B cell (primary cell): ENCODE measurements at regions not wholly inside any gene's neighbourhood (a gene's known extent, or its start where the extent isn't known, plus 50 kb on each side); places are given as distances from the start of the nearest gene placed in this dataset.

ENCODE experiments used
- ATAC-seq: fragments of 200-7000 bp; cut with Tn5 transposase; one replicate; pipeline ENCODE4 v1.10.0; 2021; ENCODE audit warnings: low read depth, mild to moderate bottlenecking, moderate number of reproducible peaks, moderate library complexity
- CTCF ChIA-PET: fragments of 350-600 bp; sonication (Branson Sonifier 250); formaldehyde crosslinking; loops from one replicate; lab custom pipeline; 2021; ENCODE audit warnings: antibody characterized with exemption, inconsistent platforms; lab: Charles Lee
- POLR2A ChIA-PET: fragments of 350-600 bp; sonication (Branson Sonifier 250); formaldehyde crosslinking; loops from one replicate; lab custom pipeline; 2021; ENCODE audit warnings: antibody characterized with exemption; lab: Charles Lee
- DNase-seq: peaks from one replicate; pipeline ENCODE4 v3.0.0; 2013
- H2AFZ ChIP-seq: 2 replicates; pipeline ENCODE4 v1.6.1; 2012; ENCODE audit warnings: mild to moderate bottlenecking, low read depth, low read length; ENCODE audit not compliant: insufficient read depth, poor library complexity, severe bottlenecking
- H3K27ac ChIP-seq, 2 donors: 1 replicate in 1 of 2; 2 replicates in 1 of 2; pipeline ENCODE4 v1.5.1; 2012 to 2013; ENCODE audit warnings: low read length in 2 of 2, mild to moderate bottlenecking in 2 of 2, moderate library complexity in 1 of 2
- H3K27me3 ChIP-seq, 4 experiments: fragments of 200-600 bp in 1 of 4; sonication (generic) in 1 of 4; replicated peaks in 1 of 4; 1 replicate in 2 of 4; 2 replicates in 2 of 4; pipeline versions ENCODE4 v1.6.1 to v1.7.0; 2013 to 2016; ENCODE audit warnings: low read length in 3 of 4, mild to moderate bottlenecking in 2 of 4, mixed read lengths in 1 of 4, moderate library complexity in 1 of 4; ENCODE audit not compliant: insufficient read depth in 4 of 4, control insufficient read depth in 3 of 4; ENCODE audit errors: control extremely low read depth in 1 of 4
- H3K36me3 ChIP-seq, 2 experiments: replicated peaks in 1 of 2; 1 replicate in 1 of 2; 2 replicates in 1 of 2; pipeline versions ENCODE4 v1.6.1 to v1.7.1; 2013; ENCODE audit warnings: low read length in 1 of 2; ENCODE audit not compliant: insufficient read depth in 2 of 2, control insufficient read depth in 1 of 2; ENCODE audit errors: control extremely low read depth in 1 of 2, extremely low read depth in 1 of 2
- H3K4me1 ChIP-seq, 2 donors: fragments of 200-600 bp in 1 of 2; sonication (generic) in 1 of 2; 1 replicate in 1 of 2; 2 replicates in 1 of 2; pipeline versions ENCODE4 v1.5.1 to v1.6.1; 2013 to 2017; ENCODE audit warnings: low read length in 2 of 2; ENCODE audit not compliant: control insufficient read depth in 2 of 2, insufficient read depth in 2 of 2
- H3K4me2 ChIP-seq: replicated peaks from 2 replicates; pipeline ENCODE3; 2012; ENCODE audit warnings: mild to moderate bottlenecking, low read depth, low read length; ENCODE audit not compliant: poor library complexity, severe bottlenecking
- H3K4me3 ChIP-seq, 5 experiments: fragments of 200-600 bp in 1 of 5; sonication (generic) in 1 of 5; 1 replicate in 3 of 5; 2 replicates in 2 of 5; pipeline versions ENCODE4 v1.5.1 to v1.7.0; 2011 to 2016; ENCODE audit warnings: low read length in 4 of 5, mild to moderate bottlenecking in 4 of 5, low read depth in 2 of 5, control low read depth in 1 of 5, moderate library complexity in 1 of 5; ENCODE audit not compliant: insufficient read depth in 1 of 5; ENCODE audit errors: control extremely low read depth in 1 of 5, extremely low read depth in 1 of 5
- H3K79me2 ChIP-seq: fragments of 200-600 bp; sonication (generic); one replicate; pipeline ENCODE4 v1.6.0; 2016; ENCODE audit warnings: low read length; ENCODE audit not compliant: control insufficient read depth, insufficient read depth
- H3K9ac ChIP-seq: fragments of 200-600 bp; sonication (generic); 2 replicates; pipeline ENCODE4 v1.6.1; 2017; ENCODE audit warnings: mild to moderate bottlenecking, low read length, moderate library complexity
- H3K9me3 ChIP-seq, 3 donors: one replicate each; pipeline versions ENCODE4 v1.6.1 to v1.7.1; 2013; ENCODE audit warnings: low read length in 2 of 3; ENCODE audit not compliant: control insufficient read depth in 2 of 3, insufficient read depth in 1 of 3; ENCODE audit errors: control extremely low read depth in 1 of 3
- H4K20me1 ChIP-seq: 2 replicates; pipeline ENCODE4 v1.6.0; 2012; ENCODE audit warnings: mild to moderate bottlenecking, low read length; ENCODE audit not compliant: insufficient read depth, control insufficient read depth, poor library complexity, severe bottlenecking
- H3K27ac Mint-ChIP-seq: one replicate; pipeline ENCODE4 v1.8.0; 2021; ENCODE audit warnings: mixed read lengths
- H3K27me3 Mint-ChIP-seq: one replicate; pipeline ENCODE4 v1.8.0; 2021; ENCODE audit warnings: mixed read lengths
- H3K4me1 Mint-ChIP-seq: one replicate; pipeline ENCODE4 v1.8.0; 2021; ENCODE audit warnings: mixed read lengths
- H3K4me3 Mint-ChIP-seq: one replicate; pipeline ENCODE4 v1.8.0; 2021; ENCODE audit warnings: mixed read lengths
- H3K9me3 Mint-ChIP-seq: one replicate; pipeline ENCODE4 v1.8.0; 2022; ENCODE audit warnings: mixed read lengths; ENCODE audit not compliant: insufficient read depth
- EZH2 ChIP-seq: IDR thresholded peaks from 2 replicates; pipeline ENCODE4 v1.6.1; 2012; ENCODE audit warnings: borderline replicate concordance, low read depth, mild to moderate bottlenecking, moderate library complexity, low read length; ENCODE audit not compliant: insufficient read depth, poor library complexity, severe bottlenecking
- WGBS: methylation state at CpG from one replicate; pipeline ENCODE4 v1.1.5; 2013; ENCODE audit warnings: missing lambda C conversion rate; ENCODE audit not compliant: insufficient coverage; 5-methylcytosine and 5-hydroxymethylcytosine counted together
- intact Hi-C: fragments of 100-400 bp; cut with micrococcal nuclease; formaldehyde crosslinking; loops from one replicate; pipeline ENCODE4 v1.10.0; 2022
- TF ChIP-seq, protein P1 (sequence below): fragments of 200-600 bp; IDR thresholded peaks from one replicate; pipeline ENCODE4 v1.8.0; 2022; ENCODE audit warnings: antibody characterized with exemption, mild to moderate bottlenecking

DNA sequence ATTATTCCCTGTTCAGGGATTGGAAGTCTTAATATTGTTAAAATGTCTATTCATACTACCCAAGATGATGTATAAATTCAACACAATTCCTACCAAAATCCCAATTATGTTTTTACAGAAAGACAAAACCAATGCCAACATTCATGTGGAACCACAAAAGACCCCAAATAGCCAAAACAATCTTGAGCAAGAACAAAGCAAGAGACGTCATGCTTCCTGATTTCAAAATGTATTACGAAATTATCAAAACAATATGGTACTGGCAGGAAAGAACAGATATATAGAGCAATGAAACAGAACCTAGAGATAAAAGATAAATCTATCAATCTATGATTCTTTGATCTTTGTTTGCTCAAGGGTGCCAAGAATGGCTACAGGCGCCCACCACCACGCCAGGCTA, 237.9 kb downstream of the TAF11L14 start:
- no peak overlapping the region for H3K27ac Mint-ChIP-seq

GRCh38 chr5:17878541-17878940, 244.3 kb downstream of the TAF11L14 start:
- H3K27me3 ChIP-seq = no peaks in the 10 kb centered on the region
- H3K27ac ChIP-seq = no peak overlapping the region
- H3K27me3 Mint-ChIP-seq = no peaks in the 10 kb centered on the region
- ChIA-PET POLR2A (no interaction called here), CTCF (no interaction called here)
- H3K4me1 ChIP-seq = no peaks in the 10 kb centered on the region
- no peak overlapping the region for H3K4me2 ChIP-seq
- no peak overlapping the region for H3K9ac ChIP-seq
- no peak overlapping the region for H3K27ac Mint-ChIP-seq
- H3K4me3 ChIP-seq = no peak overlapping the region
- no peak overlapping the region for H2AFZ ChIP-seq
- no CpG with 5 or more reads among the region's 2 CpGs for WGBS
- intact Hi-C loops = no loop called here
- TF ChIP-seq EZH2 = no peak
- TF ChIP-seq, protein P1, sequence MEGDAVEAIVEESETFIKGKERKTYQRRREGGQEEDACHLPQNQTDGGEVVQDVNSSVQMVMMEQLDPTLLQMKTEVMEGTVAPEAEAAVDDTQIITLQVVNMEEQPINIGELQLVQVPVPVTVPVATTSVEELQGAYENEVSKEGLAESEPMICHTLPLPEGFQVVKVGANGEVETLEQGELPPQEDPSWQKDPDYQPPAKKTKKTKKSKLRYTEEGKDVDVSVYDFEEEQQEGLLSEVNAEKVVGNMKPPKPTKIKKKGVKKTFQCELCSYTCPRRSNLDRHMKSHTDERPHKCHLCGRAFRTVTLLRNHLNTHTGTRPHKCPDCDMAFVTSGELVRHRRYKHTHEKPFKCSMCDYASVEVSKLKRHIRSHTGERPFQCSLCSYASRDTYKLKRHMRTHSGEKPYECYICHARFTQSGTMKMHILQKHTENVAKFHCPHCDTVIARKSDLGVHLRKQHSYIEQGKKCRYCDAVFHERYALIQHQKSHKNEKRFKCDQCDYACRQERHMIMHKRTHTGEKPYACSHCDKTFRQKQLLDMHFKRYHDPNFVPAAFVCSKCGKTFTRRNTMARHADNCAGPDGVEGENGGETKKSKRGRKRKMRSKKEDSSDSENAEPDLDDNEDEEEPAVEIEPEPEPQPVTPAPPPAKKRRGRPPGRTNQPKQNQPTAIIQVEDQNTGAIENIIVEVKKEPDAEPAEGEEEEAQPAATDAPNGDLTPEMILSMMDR = no peak
- ATAC-seq = no peak
- no peaks in the 10 kb centered on the region for H4K20me1 ChIP-seq
- H3K9me3 ChIP-seq = no peaks in the 10 kb centered on the region
- no peaks in the 10 kb centered on the region for H3K4me1 Mint-ChIP-seq
- H3K9me3 Mint-ChIP-seq = no peaks in the 10 kb centered on the region
- no peak for DNase-seq
- no peaks in the 10 kb centered on the region for H3K79me2 ChIP-seq
- H3K36me3 ChIP-seq = no peaks in the 10 kb centered on the region
- H3K4me3 Mint-ChIP-seq = no peak overlapping the region

More for the DNA sequence above, 237.9 kb downstream of the TAF11L14 start:
- H3K4me2 ChIP-seq = no peak overlapping the region
- no peak overlapping the region for H3K27ac ChIP-seq
- H3K9me3 ChIP-seq = no peaks in the 10 kb centered on the region
- no CpG with 5 or more reads among the region's 4 CpGs for WGBS
- no peak overlapping the region for H3K4me3 ChIP-seq
- H3K9ac ChIP-seq = no peak overlapping the region
- ATAC-seq (no peak), DNase-seq (no peak)
- no peaks in the 10 kb centered on the region for H3K27me3 Mint-ChIP-seq
- no peaks in the 10 kb centered on the region for H3K79me2 ChIP-seq
- no peaks in the 10 kb centered on the region for H3K4me1 Mint-ChIP-seq
- CTCF ChIA-PET = no interaction called here
- H3K4me1 ChIP-seq = no peaks in the 10 kb centered on the region
- POLR2A ChIA-PET = no interaction called here
- H4K20me1 ChIP-seq = no peaks in the 10 kb centered on the region
- no peak for TF ChIP-seq EZH2
- intact Hi-C loops = no loop called here
- H3K27me3 ChIP-seq = no peaks in the 10 kb centered on the region
- H3K9me3 Mint-ChIP-seq = no peaks in the 10 kb centered on the region
- no peak overlapping the region for H2AFZ ChIP-seq
- H3K4me3 Mint-ChIP-seq = no peak overlapping the region
- H3K36me3 ChIP-seq = no peaks in the 10 kb centered on the region
